Fibroblast of lung (primary cell): ENCODE measurements at regions not wholly inside any gene's neighbourhood (a gene's known extent, or its start where the extent isn't known, plus 50 kb on each side); places are given as distances from the start of the nearest gene placed in this dataset.

Experiments
- DNase-seq, 2 donors: peaks; one replicate each; pipeline versions ENCODE4 v3.0.0 to v3.0.0-alpha.2; 2010; ENCODE audit warnings: low read depth in 2 of 2
- H2AFZ ChIP-seq: 2 replicates; pipeline ENCODE4 v1.5.1; 2012; ENCODE audit warnings: low read length, control low read depth, inconsistent platforms
- H3K27ac ChIP-seq: 2 replicates; pipeline ENCODE4 v1.5.1; 2011; ENCODE audit warnings: low read length, control low read depth; ENCODE audit not compliant: insufficient read depth
- H3K27me3 ChIP-seq: 2 replicates; pipeline ENCODE4 v1.5.1; 2011; ENCODE audit warnings: mild to moderate bottlenecking, low read length; ENCODE audit not compliant: control insufficient read depth, insufficient read depth
- H3K36me3 ChIP-seq: 2 replicates; pipeline ENCODE4 v1.5.1; 2011; ENCODE audit warnings: low read length; ENCODE audit not compliant: control insufficient read depth, insufficient read depth
- H3K4me1 ChIP-seq: 2 replicates; pipeline ENCODE4 v1.5.1; 2011; ENCODE audit warnings: low read length; ENCODE audit not compliant: control insufficient read depth, insufficient read depth; ENCODE audit errors: extremely low read depth
- H3K4me2 ChIP-seq: 2 replicates; pipeline ENCODE4 v1.5.1; 2011; ENCODE audit warnings: low read length, control low read depth; ENCODE audit not compliant: insufficient read depth; ENCODE audit errors: extremely low read depth
- H3K4me3 ChIP-seq, 4 experiments: fragments of 200-600 bp in 1 of 4; sonication (generic) in 1 of 4; replicated peaks in 1 of 4; 2 replicates each; pipeline ENCODE4 v1.5.1; 2011 to 2016; ENCODE audit warnings: low read length in 4 of 4, low read depth in 3 of 4, mild to moderate bottlenecking in 3 of 4, control low read depth in 2 of 4, inconsistent platforms in 1 of 4, mixed read lengths in 1 of 4; ENCODE audit not compliant: insufficient read depth in 1 of 4; ENCODE audit errors: control extremely low read depth in 1 of 4
- H3K79me2 ChIP-seq: 2 replicates; pipeline ENCODE4 v1.5.1; 2012; ENCODE audit warnings: mild to moderate bottlenecking, low read length, inconsistent platforms; ENCODE audit not compliant: control insufficient read depth, insufficient read depth
- H3K9ac ChIP-seq: 2 replicates; pipeline ENCODE4 v1.5.1; 2011; ENCODE audit warnings: mild to moderate bottlenecking, low read length, control low read depth; ENCODE audit not compliant: insufficient read depth
- H3K9me3 ChIP-seq: 2 replicates; pipeline ENCODE4 v1.5.1; 2012; ENCODE audit warnings: low read depth, low read length; ENCODE audit not compliant: control insufficient read depth, insufficient read depth
- H4K20me1 ChIP-seq: 2 replicates; pipeline ENCODE4 v1.5.1; 2011; ENCODE audit warnings: low read length; ENCODE audit not compliant: control insufficient read depth, insufficient read depth; ENCODE audit errors: extremely low read depth
- EZH2 ChIP-seq: IDR thresholded peaks from 2 replicates; pipeline ENCODE4 v1.5.1; 2012; ENCODE audit warnings: low read length, control low read depth, mild to moderate bottlenecking; ENCODE audit errors: missing control alignments
- TF ChIP-seq, protein P1 (sequence below), 2 donors: IDR thresholded peaks in 1 of 2; conservative IDR thresholded peaks in 1 of 2; 1 replicate in 1 of 2; 2 replicates in 1 of 2; pipeline ENCODE4 v1.5.1; 2011 to 2012; ENCODE audit warnings: low read length in 2 of 2, control low read depth in 1 of 2, inconsistent platforms in 1 of 2, low read depth in 1 of 2, mild to moderate bottlenecking in 1 of 2

DNA sequence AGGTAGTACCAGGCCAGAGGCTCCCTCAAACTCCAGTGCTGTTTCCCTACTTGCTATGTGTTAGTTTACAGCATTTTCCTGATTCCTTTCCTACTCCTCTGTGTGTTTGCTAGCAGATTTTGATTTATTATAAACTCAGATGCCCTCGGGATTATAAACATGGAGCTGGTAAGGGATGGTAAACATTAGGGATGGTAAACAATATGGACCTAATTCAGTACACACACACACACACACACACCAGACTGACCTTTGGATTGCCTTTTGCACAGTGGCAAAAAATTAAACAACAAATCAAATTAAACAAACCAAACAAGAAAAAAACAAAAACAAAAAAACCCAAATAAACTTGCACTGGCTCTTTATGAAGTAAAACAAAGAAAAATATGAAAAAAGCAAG, 55.4 kb upstream of the ACVR1 start:
- no peaks in the 10 kb centered on the region for H4K20me1 ChIP-seq
- TF ChIP-seq, protein P1, sequence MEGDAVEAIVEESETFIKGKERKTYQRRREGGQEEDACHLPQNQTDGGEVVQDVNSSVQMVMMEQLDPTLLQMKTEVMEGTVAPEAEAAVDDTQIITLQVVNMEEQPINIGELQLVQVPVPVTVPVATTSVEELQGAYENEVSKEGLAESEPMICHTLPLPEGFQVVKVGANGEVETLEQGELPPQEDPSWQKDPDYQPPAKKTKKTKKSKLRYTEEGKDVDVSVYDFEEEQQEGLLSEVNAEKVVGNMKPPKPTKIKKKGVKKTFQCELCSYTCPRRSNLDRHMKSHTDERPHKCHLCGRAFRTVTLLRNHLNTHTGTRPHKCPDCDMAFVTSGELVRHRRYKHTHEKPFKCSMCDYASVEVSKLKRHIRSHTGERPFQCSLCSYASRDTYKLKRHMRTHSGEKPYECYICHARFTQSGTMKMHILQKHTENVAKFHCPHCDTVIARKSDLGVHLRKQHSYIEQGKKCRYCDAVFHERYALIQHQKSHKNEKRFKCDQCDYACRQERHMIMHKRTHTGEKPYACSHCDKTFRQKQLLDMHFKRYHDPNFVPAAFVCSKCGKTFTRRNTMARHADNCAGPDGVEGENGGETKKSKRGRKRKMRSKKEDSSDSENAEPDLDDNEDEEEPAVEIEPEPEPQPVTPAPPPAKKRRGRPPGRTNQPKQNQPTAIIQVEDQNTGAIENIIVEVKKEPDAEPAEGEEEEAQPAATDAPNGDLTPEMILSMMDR (conservative IDR thresholded peaks at IDR 0.05 in 1 of 2, IDR thresholded peaks at IDR 0.05 in 1 of 2; ENCODE audit: low read depth in 1 of 2, low read length in 2 of 2), result no peak
- no peak for TF ChIP-seq EZH2

DNA sequence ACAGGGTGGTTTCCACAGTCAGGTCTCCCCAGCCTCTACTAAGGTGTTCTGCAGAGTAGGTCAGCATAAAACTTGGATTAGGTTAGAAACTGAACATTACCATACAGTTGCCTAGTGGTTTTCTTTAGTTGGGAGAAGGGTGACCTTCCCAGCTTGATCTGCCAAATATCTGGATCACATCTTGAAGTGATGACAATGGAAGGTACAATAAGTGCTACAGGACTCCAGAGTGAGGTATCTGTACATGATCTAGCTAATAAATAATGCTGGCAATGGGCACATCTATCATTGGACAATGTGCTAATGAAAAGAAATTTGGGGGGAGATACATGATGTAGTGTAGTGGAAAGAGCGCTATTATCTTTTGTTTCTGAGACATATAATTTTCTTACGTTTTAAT, 54.6 kb upstream of the ACVR1 start:
- Histone ChIP-seq H3K4me2 (no peak overlapping the region), H3K4me3 (no peak overlapping the region), H3K79me2 (no peaks in the 10 kb centered on the region), H3K9me3 (no peaks in the 10 kb centered on the region), H3K27ac (no peak overlapping the region), H4K20me1 (no peaks in the 10 kb centered on the region), H3K27me3 (peaks cover 13% of the 10 kb centered on the region), H2AFZ (no peak overlapping the region), H3K9ac (no peak overlapping the region), H3K36me3 (no peaks in the 10 kb centered on the region), H3K4me1 (no peaks in the 10 kb centered on the region)
- no peak for DNase-seq
- no peak for TF ChIP-seq EZH2
- TF ChIP-seq, protein P1 (conservative IDR thresholded peaks at IDR 0.05 in 1 of 2, IDR thresholded peaks at IDR 0.05 in 1 of 2; ENCODE audit: low read depth in 1 of 2, low read length in 2 of 2), result no peak

More for the DNA sequence above, 55.4 kb upstream of the ACVR1 start:
- peaks cover 13% of the 10 kb centered on the region for H3K27me3 ChIP-seq
- no peaks in the 10 kb centered on the region for H3K36me3 ChIP-seq
- H3K4me1 ChIP-seq, result no peaks in the 10 kb centered on the region
- no peaks in the 10 kb centered on the region for H3K79me2 ChIP-seq
- DNase-seq, result no peak
- no peak overlapping the region for H3K4me2 ChIP-seq
- H3K9me3 ChIP-seq, result no peaks in the 10 kb centered on the region
- no peak overlapping the region for H3K27ac ChIP-seq
- H3K9ac ChIP-seq, result no peak overlapping the region
- H3K4me3 ChIP-seq, result no peak overlapping the region
- no peak overlapping the region for H2AFZ ChIP-seq

DNA sequence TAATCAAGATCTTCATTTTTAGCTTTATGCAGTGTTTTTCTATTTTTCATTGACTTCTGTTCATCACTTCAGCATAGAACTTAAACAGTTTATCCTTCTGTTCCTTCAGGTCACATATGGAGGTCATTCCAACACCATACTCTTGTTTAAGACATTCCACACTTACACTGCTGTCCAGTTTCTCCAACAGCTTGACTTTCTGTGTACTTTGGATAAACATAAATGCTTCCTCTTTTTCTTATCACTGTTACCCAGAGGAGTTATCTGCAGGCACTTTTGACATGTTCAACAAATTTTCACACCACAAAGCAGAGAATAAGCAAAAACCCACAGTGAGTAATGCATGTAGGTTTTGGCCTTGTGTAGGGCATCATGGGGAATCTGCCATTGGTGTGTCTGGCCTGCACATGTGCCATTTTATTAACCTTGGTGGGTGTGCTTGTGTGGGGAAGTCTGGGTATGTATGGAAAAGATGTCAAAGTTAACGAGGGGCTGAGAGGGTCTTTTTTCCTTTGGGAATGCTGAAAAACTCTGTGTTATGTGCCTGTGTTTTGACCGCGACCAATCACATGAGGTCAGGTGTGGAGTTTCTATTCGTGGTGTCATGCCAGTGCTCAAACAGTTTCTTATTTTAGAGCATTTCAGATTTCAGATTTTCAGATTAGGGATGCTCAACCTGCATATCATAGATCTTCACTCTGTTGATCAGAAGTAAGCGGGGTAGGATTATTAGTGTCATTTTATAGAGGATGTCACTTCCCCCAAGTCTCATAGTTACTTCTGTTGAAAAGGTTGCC, 53.9 kb upstream of the ACVR1 start:
- H3K9ac ChIP-seq, result no peak overlapping the region
- H3K27ac ChIP-seq, result no peak overlapping the region
- TF ChIP-seq EZH2, result no peak
- TF ChIP-seq, protein P1 (conservative IDR thresholded peaks at IDR 0.05 in 1 of 2, IDR thresholded peaks at IDR 0.05 in 1 of 2; ENCODE audit: low read depth in 1 of 2, low read length in 2 of 2), result no peak
- peaks cover 13% of the 10 kb centered on the region for H3K27me3 ChIP-seq
- no peaks in the 10 kb centered on the region for H3K79me2 ChIP-seq
- H3K4me2 ChIP-seq, result no peak overlapping the region
- no peak for DNase-seq
- no peak overlapping the region for H2AFZ ChIP-seq
- H3K9me3 ChIP-seq, result no peaks in the 10 kb centered on the region
- no peak overlapping the region for H3K4me3 ChIP-seq
- no peaks in the 10 kb centered on the region for H4K20me1 ChIP-seq
- no peaks in the 10 kb centered on the region for H3K4me1 ChIP-seq
- no peaks in the 10 kb centered on the region for H3K36me3 ChIP-seq
